GM18499 (cell line): ENCODE measurements at regions not wholly inside any gene's neighbourhood (a gene's known extent, or its start where the extent isn't known, plus 50 kb on each side); places are given as distances from the start of the nearest gene placed in this dataset.

Experiments
- ATAC-seq: cut with Tn5 transposase; IDR thresholded peaks from one replicate; pipeline ENCODE4 v1.9.1; 2021; ENCODE audit warnings: moderate number of reproducible peaks; ENCODE audit not compliant: insufficient read depth, unreplicated experiment

GRCh38 chr2:58665154-58665553, 424.0 kb upstream of the FANCL start:
- no peak for ATAC-seq

GRCh38 chr2:58664523-58665151, 423.5 kb upstream of the FANCL start:
- ATAC-seq, result no peak

GRCh38 chr2:58660046-58660445, 418.9 kb upstream of the FANCL start:
- no peak for ATAC-seq

- ATAC-seq, result no peak
Observed at GRCh38 chr2:58655152-58655551, 414.0 kb upstream of the FANCL start.

- ATAC-seq, result no peak
Observed at GRCh38 chr2:58651930-58652329, 410.8 kb upstream of the FANCL start.

GRCh38 chr2:58650781-58651180, 409.7 kb upstream of the FANCL start:
- ATAC-seq, result no peak

GRCh38 chr2:58649756-58650155, 408.6 kb upstream of the FANCL start:
- no peak for ATAC-seq

- ATAC-seq, result no peak
Observed at GRCh38 chr2:58645017-58645416, 403.9 kb upstream of the FANCL start.

- ATAC-seq, result no peak
Observed at GRCh38 chr2:58644451-58644850, 403.3 kb upstream of the FANCL start.

GRCh38 chr2:58641001-58641400, 399.9 kb upstream of the FANCL start:
- ATAC-seq, result no peak

- no peak for ATAC-seq
Observed at GRCh38 chr2:58640042-58640441, 398.9 kb upstream of the FANCL start.

- ATAC-seq, result no peak
Observed at GRCh38 chr2:58638256-58638805, 397.2 kb upstream of the FANCL start.

- no peak for ATAC-seq
Observed at GRCh38 chr2:58636872-58637271, 395.7 kb upstream of the FANCL start.

GRCh38 chr2:58635801-58636375, 394.8 kb upstream of the FANCL start:
- ATAC-seq, result no peak

- no peak for ATAC-seq
Observed at GRCh38 chr2:58634653-58635370, 393.7 kb upstream of the FANCL start.

GRCh38 chr2:58633613-58634365, 392.7 kb upstream of the FANCL start:
- no peak for ATAC-seq

GRCh38 chr2:58631986-58632385, 390.9 kb upstream of the FANCL start:
- ATAC-seq, result no peak

- ATAC-seq, result no peak
Observed at GRCh38 chr2:58629545-58630119, 388.5 kb upstream of the FANCL start.

- no peak for ATAC-seq
Observed at GRCh38 chr2:58620896-58621295, 379.8 kb upstream of the FANCL start.

- no peak for ATAC-seq
Observed at GRCh38 chr2:58620093-58620492, 379.0 kb upstream of the FANCL start.
